RWPE2 (cell line): ENCODE measurements at regions not wholly inside any gene's neighbourhood (a gene's known extent, or its start where the extent isn't known, plus 50 kb on each side); places are given as distances from the start of the nearest gene placed in this dataset.

Source experiments
- ATAC-seq: fragments of 200-7000 bp; cut with Tn5 transposase; 3 replicates; pipeline ENCODE4 v1.9.1; 2021; ENCODE audit warnings: low read depth
- DNase-seq: peaks from one replicate; pipeline ENCODE4 v3.0.0-alpha.2; 2020; ENCODE audit warnings: low spot score
- H3K27ac ChIP-seq: fragments of 450-650 bp; 2 replicates; pipeline ENCODE4 v1.5.1; 2017; ENCODE audit warnings: mild to moderate bottlenecking; ENCODE audit not compliant: poor library complexity, severe bottlenecking
- H3K27me3 ChIP-seq: fragments of 250-450 bp; sonication (Bioruptor Pico); 2 replicates; pipeline ENCODE4 v1.5.1; 2021; ENCODE audit warnings: mild to moderate bottlenecking, moderate library complexity; ENCODE audit not compliant: insufficient read depth, poor library complexity, severe bottlenecking
- H3K36me3 ChIP-seq: fragments of 250-450 bp; sonication (Bioruptor Pico); 2 replicates; pipeline ENCODE4 v1.5.1; 2020; ENCODE audit warnings: low read depth, mild to moderate bottlenecking, moderate library complexity
- H3K4me1 ChIP-seq: fragments of 250-450 bp; sonication (Bioruptor Pico); 2 replicates; pipeline ENCODE4 v1.5.1; 2021; ENCODE audit warnings: mild to moderate bottlenecking, moderate library complexity; ENCODE audit not compliant: insufficient read depth, poor library complexity, severe bottlenecking
- H3K4me3 ChIP-seq: fragments of 250-450 bp; sonication (Bioruptor Pico); 2 replicates; pipeline ENCODE4 v1.5.1; 2021; ENCODE audit warnings: mild to moderate bottlenecking, moderate library complexity; ENCODE audit not compliant: severe bottlenecking
- H3K9me3 ChIP-seq: fragments of 250-450 bp; sonication (Bioruptor Pico); 2 replicates; pipeline ENCODE4 v1.5.1; 2021; ENCODE audit warnings: mild to moderate bottlenecking, moderate library complexity; ENCODE audit not compliant: severe bottlenecking
- CTCF ChIP-seq: fragments of 450-650 bp; IDR thresholded peaks from one replicate; pipeline ENCODE4 v1.5.1; 2017; ENCODE audit warnings: mild to moderate bottlenecking, moderate library complexity; ENCODE audit not compliant: poor library complexity, severe bottlenecking

GRCh38 chr20:52869276-52869675 lies 102.9 kb upstream of the TSHZ2 start:
- no peaks in the 10 kb centered on the region for H3K4me1 ChIP-seq
- no peaks in the 10 kb centered on the region for H3K36me3 ChIP-seq
- no peak overlapping the region for H3K4me3 ChIP-seq
- ATAC-seq (no peak), DNase-seq (no peak)
- H3K27ac ChIP-seq, result no peak overlapping the region
- no peak for TF ChIP-seq CTCF
- H3K27me3 ChIP-seq, result peaks cover 4% of the 10 kb centered on the region
- no peaks in the 10 kb centered on the region for H3K9me3 ChIP-seq

- Histone ChIP-seq H3K27ac (no peak overlapping the region), H3K27me3 (no peaks in the 10 kb centered on the region), H3K4me1 (no peaks in the 10 kb centered on the region), H3K36me3 (no peaks in the 10 kb centered on the region), H3K4me3 (no peak overlapping the region), H3K9me3 (no peaks in the 10 kb centered on the region)
- DNase-seq, result no peak
- no peak for TF ChIP-seq CTCF
- no peak for ATAC-seq
These were observed 104.9 kb upstream of the TSHZ2 start for GRCh38 chr20:52867305-52867704.

- no peak for TF ChIP-seq CTCF
- no peaks in the 10 kb centered on the region for H3K36me3 ChIP-seq
- no peak overlapping the region for H3K4me3 ChIP-seq
- ATAC-seq (no peak), DNase-seq (no peak)
- no peaks in the 10 kb centered on the region for H3K9me3 ChIP-seq
- no peaks in the 10 kb centered on the region for H3K27me3 ChIP-seq
- H3K27ac ChIP-seq, result no peak overlapping the region
- no peaks in the 10 kb centered on the region for H3K4me1 ChIP-seq
These were observed 107.1 kb upstream of the TSHZ2 start for GRCh38 chr20:52864916-52865605.

- Histone ChIP-seq H3K4me1 (peaks cover 8% of the 10 kb centered on the region), H3K27me3 (no peaks in the 10 kb centered on the region), H3K36me3 (no peaks in the 10 kb centered on the region), H3K4me3 (no peak overlapping the region), H3K27ac (no peak overlapping the region), H3K9me3 (no peaks in the 10 kb centered on the region)
- TF ChIP-seq CTCF, result no peak
- DNase-seq (no peak), ATAC-seq (peak; percentile 87)
These were observed 112.8 kb upstream of the TSHZ2 start for GRCh38 chr20:52859156-52859876.

GRCh38 chr20:52852714-52853113 lies 119.4 kb upstream of the TSHZ2 start:
- TF ChIP-seq CTCF, result no peak
- ATAC-seq (no peak), DNase-seq (no peak)
- Histone ChIP-seq H3K9me3 (no peaks in the 10 kb centered on the region), H3K27me3 (no peaks in the 10 kb centered on the region), H3K36me3 (no peaks in the 10 kb centered on the region), H3K27ac (no peak overlapping the region), H3K4me3 (no peak overlapping the region), H3K4me1 (peaks cover 1% of the 10 kb centered on the region)
